Renal pelvis (tissue), 1 donor: ENCODE measurements at regions not wholly inside any gene's neighbourhood (a gene's known extent, or its start where the extent isn't known, plus 50 kb on each side); places are given as distances from the start of the nearest gene placed in this dataset.
"Not testable (repeated sequence)": the region's sequence is repeated elsewhere in the genome, so short reads cannot be mapped to it uniquely, and the experiment has no call there.

Experiments
- DNase-seq: peaks from one replicate; pipeline ENCODE4 v3.0.0-alpha.2; 2013

DNA sequence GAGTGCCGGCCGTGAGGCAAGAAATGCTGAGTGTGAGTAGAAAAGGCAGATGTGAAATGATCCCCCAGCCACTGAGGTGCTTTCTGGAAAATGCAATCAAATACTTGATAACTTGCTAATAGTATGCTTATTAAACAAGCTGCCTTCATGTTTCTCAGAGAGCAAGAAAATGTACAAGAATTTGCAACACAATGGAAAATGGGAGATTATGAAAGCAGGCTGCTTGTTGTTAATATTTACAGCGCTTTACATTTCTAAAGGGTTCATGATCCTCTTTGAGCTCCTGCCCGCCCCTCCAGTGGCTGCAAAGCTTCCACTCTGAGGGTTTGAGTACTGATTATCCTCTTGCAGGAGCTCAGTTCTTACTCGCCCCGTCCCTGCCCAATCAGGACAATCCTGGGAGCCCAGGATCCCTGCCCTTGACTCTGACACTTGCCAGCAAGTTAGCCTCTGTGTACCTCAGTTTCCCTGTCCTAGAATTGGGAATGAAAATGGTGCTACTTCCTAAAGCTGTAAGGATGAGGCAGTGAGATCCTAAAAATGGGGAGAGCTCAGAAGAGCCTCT lies 645.1 kb downstream of the TBC1D22A start:
- DNase-seq, result no peak

DNA sequence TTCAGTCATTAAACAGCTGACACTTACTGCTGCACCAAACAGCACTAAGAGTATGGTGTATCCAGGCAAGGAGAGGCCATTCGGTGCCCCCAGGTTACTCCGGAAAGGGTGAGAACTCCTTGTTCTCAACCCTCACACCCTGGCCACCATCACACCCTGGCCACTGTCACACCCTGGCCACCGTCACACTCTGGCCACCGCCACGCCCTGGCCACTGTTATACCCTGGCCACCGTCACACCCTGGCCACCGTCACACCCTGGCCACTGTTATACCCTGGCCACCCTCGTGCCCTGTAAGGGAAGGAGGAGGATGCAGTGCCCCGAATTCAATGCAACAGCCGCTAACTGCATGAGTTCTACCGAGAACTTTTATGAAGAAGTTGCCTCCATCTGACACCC lies 644.4 kb downstream of the TBC1D22A start:
- no peak for DNase-seq

DNA sequence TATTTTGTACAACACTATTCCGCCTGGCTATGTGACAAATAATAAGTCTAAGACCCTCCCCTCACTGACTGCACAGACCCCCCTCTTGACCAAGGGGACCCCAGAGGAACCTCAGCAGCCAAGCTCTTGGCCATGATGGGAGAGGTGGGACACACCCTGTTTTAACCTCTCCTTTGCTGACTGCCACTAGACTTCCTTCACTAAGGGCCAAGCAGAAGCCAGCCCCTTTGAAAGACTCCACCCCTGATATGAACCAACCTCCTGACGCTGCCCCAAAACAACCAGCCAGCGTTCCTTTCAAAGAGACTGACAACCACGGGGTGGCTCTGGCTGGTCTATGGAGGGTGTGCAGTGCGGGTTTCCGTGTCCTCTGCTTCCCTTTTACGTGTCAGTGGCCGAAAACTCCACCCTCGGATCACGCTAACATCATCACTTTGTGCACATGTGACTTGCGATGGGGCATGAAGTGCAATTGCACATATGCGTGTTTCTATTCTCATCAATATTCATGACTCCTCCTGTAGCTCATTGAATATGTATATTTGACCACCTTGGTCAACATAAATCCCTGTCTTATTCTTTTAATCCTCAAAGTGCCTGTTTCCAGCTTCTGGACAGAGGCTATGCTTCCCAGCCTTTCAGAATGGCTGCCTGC lies 643.9 kb downstream of the TBC1D22A start:
- no peak for DNase-seq

DNA sequence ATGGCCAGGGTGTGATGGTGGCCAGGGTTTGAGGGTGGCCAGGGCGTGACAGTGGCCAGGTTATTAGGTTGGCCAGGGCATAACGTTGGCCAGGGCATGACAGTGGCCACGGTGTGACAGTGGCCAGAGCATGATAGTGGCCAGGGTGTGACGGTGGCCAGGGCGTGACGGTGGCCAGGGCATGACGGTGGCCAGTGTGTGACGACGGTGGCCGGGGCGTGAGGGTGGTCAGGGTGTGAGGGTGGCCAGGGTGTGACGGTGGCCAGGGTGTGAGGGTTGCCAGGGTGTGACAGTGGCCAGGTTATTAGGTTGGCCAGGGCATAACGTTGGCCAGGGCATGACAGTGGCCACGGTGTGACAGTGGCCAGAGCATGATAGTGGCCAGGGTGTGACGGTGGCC lies 642.8 kb downstream of the TBC1D22A start:
- DNase-seq, result not testable (repeated sequence)

DNA sequence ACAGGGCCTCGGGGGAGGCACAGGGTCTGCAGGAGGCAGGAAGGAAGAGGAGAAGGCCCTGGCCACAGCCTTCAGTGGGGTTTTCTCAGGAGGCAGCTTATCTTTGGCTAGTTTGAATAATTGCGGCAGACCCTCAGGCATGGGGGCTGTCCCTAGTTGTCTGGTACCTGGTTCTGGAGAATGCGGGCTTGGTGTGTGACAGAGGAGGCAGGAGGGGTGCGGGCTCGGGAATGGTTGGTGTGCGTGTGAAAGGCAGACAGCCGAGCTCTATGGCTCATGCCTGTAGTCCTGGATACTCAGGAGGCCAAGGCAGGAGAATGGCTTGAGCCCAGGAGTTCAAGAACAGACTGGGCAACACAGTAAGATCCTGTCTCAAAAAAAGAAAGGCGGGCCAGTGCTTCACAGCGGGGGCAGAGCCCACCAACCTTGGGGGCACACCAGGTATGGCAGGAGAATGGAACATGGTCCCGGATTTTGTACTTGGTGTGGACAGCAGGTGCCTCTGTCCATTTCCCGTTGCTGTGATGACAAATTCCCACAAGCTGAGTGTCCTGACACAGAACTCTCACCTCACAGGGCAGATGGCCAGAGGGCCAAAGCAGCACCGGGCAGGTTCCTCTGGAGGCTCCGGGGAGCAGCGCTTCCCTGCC lies 640.6 kb downstream of the TBC1D22A start:
- no peak for DNase-seq

DNA sequence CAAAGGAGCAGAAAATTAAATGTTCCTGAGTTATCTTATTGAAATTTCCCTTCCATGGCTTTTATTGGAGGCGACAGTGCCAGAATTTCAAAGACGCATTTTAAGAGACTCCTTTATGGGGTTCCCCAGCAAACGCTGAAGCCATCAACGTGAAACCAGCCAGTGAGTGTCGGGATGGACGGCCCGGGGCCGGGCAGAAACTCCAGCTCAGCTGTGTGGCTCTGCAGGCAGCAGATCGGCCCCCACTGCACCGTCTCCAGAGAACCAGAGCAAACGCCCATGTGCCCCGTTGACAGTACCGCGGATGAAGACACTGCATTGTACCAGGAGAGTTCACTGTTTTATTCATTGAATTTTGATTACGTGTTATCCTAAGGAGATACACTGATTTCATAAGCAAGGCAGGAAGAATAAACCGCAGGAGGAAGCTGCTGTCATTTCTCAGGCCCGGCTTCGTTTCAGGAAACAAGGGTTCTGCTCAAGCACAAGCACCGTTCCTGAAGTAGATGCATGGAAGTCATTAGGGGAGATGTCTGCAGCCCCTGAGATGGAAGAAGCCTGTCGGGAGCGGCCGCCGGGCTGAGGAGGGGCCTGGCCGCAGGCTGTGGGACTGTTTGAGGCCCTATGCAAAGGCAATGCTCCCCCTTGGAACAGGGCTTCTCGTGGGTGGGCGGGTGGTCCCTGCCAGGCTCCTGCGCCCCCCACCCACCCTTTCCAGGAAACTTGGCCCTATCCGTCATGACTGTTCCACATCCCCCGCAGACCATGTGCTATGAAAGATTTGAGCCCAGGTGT lies 639.7 kb downstream of the TBC1D22A start:
- no peak for DNase-seq

DNA sequence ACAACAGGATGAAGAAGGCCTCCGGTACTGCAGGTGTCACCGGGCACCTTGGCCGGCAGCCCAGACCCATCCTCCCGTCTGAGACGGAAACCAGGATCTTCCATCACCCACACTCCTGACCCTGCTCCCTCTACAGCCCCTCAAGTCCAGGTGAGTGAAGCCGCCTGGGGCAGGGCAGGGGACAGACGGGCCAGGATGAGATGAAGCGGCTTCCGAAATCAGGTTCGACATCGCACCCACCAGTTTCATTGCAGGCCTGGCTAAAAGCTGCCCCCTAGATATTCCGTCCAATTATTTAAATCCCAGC lies 639.1 kb downstream of the TBC1D22A start:
- no peak for DNase-seq

DNA sequence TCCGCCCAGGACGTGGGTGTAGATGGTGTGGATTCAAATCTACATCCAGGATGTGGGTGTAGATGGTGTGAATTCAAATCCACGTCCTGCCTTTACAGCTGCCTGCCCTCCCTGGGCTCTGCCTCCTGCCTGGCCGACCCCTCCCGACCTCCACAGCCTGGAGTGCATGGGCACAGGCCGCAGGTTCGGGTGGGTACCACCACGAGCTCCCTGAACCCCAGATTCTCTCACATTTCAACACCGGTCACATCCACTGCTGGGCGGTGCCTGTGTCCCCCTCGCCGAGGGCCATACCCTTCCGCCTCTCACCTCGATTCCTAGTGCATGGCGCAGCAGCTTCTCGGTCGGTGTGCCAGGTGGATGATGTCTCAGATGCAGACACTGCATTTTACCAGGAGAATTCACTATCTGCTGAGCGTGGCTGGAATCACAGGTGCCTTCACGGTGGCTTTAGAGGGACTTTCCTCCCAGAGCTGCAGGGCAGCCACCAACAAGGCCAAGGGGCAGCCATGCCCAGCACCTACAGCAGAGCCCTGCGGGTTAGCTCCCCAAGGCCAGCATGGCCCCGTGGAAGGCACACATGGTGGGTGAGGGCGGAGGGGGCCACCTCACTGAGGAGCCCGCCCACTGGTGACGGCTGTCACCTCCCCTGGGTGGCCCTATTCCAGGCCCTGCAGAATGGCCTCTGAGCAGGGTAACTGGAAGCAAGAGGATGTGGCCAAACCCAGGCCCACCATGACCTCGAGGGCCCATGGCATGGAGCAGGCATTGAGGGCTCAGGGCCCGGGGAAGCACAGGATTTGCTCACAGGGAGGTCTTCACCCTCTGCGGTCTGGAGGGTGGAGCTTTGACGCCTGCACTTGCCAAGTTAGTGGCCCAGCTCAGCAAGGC lies 638.5 kb downstream of the TBC1D22A start:
- no peak for DNase-seq

DNA sequence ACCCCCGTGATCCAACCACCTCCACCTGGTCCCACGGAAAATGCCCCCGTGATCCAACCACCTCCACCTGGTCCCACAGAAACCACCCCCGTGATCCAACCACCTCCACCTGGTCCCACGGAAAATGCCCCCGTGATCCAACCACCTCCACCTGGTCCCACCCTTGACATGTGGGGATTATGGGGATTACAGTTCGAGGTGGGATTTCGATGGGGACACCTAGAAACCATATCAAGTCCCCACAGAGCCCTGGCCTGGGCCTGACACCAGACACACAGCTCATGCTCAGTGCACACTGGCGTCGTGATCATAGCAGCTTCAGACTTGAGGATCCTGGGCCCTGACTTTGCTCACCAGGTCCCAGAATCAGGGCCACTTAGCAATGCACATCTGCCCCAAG lies 637.7 kb downstream of the TBC1D22A start:
- DNase-seq, result not testable (repeated sequence)

DNA sequence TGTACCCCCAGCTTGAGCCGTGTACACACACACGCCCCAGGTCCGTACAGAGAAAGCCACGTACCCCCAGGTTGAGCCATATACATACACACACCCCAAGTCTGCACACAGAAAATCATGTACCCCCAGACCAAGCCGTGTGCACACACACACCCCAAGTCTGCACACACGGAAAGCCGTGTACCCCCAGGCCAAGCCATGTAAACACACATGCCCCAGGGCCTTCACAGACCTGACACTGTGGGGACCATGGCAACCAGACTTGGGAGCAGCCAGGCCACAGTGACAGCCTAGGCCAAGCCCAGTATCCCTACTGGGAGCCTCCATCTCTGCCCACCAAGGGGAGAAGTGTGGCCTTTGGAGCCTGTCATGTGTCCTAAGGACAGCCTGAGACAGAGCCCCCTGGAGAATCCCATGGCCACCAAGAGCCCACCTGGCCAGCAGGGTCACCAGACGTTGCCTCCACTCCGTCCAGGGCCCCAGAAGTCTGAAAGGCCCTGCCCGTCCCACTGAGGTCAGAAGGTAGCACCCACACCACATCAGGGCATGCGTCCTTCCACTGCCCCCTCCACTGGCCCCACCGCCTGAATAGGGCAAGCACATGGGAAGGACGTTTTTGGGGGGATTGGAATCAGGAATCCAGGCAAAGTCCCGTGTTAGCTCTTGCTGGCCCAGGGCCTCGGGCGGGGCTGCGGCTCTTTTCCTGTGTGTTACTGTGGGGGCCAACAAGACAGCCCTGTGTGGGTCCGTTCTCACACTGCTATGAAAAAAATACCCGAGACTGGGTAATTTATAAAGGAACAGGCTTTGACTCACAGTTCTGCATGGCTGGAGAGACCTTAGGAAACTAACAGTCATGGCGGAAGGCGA lies 636.7 kb downstream of the TBC1D22A start:
- DNase-seq, result no peak

DNA sequence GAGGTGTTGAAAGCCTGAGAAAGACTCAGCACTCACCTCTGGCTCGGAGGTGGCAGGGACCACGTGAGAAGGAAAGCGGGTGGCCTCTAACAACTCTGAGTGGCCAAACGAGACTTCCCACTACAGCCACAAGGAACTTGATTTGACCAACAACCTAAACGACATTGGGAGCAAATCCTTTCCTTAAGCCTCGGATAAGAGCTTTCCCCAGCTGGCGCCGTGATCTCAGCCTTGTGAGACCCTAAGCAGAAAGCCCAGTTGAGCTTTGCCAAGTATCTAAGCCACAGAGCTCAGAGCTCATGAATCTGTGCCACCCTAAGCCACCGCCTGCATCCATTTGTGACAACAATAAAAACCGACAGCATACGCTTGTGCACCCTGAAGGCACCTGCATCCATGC lies 636.0 kb downstream of the TBC1D22A start:
- DNase-seq, result no peak

DNA sequence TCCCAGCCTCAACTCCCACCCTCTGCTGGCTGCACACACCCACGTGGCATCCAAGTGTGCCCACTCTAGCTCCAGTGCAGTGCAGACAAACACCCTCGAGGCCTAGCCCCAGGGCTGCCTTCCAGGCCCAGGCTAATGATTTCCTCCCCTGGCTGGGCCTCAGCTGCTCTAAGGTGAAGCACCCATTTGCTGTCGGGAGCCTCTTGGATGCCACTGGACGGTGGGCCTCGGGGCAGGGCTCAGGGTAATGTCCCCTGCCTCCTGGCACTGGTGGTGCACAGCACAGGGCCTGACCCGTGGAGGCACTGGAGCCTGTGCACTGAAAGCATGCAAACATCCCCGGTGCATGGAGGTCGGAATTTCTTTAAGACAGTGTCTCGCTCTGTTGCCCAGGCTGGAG lies 635.2 kb downstream of the TBC1D22A start:
- DNase-seq, result no peak

DNA sequence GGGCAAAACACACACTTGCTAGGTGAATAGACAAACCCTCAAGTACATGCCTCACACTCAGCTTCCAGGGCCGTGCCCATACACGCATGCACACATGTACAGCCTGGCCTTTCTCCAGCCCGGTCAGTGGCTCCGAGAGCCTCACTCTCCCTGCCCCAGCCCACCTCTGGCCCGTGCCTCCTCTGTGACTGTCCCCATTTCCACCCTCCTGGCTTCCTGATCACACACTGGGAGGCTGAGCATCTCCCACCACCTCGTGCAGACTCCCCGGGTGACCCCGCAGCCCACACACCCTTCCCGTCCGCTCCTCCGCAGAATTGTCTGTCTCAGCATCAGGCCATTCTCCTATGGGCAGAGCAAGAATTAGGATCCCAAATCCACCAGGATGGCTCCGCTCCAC lies 634.1 kb downstream of the TBC1D22A start:
- no peak for DNase-seq

DNA sequence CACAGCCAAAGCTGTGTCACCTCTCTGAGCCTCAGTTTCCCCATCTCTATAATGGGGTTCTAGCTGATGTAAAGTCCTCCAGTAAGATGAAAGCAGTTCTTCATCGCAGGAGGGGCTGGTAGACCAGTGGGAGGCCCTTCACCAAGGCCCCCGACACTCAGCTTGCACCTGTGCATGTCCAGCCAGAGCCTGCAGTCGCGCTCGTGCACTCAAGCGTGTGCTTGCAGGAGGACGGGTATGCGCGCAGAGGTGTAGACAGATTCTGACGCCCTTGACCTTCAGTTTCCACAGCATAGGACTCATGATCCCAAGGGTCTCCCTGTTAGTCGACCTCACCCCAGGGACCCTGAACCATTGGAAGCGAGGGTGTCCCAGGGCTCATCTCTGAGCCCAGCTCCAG lies 633.7 kb downstream of the TBC1D22A start:
- DNase-seq, result no peak

DNA sequence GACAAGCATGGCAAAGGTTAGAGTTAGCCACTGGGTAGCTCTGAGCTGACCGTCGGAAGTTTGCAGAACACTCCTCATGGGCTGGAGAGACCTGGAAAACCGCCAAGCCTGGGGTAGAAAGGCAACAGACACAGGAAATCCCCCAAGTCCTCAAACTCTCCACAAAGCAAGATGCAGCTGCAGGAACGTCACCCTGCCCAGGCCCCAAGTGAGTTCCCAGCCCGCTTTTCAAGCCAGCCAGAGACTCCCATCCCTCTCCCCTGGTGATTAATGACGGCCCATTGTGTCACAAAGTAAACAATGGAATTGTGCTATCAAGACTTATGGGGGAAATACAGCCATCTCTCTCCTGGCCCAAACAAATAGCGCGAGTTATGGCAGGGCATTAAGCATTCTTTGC lies 633.0 kb downstream of the TBC1D22A start:
- DNase-seq, result peak; percentile 59

DNA sequence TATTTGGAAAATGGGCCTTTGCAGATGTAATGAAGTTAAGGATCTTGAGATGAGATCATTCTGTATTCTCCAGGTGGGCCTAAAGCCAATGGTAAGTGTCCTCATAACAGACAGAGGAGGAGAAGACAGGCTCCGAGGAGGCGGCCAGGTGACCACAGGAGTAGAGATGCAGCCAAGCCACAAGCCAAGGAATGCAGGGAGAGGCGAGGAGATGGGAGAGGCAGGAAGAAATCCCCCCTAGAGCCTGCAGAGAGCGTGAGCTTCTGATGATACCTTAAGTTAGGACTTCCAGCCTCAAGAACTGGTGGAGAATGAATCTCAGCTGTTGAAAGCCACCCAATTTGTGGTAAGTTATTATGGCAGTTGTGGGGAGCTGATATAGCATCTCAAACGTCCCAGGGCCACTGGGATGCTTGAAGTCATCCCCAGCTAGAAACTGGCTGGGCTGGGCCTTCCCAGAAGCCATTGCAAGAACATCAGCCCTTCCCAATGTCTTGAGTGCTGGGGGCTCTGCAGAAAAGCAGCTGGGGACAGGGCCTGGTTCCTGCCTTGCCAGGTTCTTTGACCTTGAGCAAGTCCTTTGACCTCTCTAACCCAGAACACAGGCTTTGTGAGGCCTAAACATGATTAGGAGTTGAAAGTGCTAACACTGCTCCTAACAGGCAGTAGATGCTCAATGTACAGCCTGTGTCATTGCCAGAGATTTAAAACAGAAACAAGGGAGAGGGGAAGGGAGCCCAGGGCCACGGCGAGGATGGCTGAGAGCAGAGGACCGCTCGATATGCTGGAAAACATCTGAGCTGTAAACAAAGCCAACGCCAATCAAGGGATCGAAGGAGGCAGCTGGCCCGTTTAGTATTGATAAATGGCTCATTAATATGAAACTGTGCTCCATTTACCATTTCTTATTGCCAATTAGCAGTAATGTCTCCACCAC lies 632.3 kb downstream of the TBC1D22A start:
- no peak for DNase-seq

DNA sequence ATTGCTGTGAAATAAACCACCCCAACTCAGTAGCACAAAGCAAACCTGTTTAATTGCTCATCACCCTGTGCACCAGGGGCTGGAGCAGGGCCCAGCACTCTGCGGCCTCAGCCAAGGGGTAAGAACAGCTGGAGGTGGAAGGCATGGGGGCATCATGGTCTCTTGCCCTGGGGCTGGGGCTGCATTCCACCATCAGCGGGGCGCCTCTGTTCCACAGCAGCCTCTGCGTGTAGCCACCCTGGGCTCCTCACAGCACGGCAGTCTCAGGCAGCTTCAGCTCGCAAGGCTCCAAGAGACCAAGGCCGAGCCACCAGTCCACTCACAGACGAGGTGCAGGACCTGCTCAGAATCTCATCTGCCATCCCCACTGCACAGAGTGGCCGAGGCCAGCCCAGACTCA lies 630.7 kb downstream of the TBC1D22A start:
- no peak for DNase-seq

DNA sequence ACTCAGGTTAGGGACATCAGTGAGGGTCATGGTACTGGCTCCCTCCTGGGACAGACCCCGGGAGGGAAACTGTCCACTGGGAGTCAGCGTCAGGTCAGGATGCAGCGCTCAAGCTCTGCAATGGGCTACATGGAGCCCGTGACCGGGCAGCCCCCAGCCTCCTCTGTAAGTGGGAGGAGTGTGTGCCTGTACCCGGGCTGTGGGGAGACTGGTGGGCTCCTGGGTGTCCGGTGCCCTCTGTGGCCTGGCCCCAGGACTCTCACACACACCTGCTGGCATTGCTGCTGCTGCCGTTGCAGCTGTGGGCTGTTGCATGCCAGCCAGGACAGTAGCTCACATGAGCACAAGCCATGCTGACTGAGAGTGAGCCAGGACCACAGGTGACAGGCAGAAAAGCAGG lies 630.3 kb downstream of the TBC1D22A start:
- no peak for DNase-seq

DNA sequence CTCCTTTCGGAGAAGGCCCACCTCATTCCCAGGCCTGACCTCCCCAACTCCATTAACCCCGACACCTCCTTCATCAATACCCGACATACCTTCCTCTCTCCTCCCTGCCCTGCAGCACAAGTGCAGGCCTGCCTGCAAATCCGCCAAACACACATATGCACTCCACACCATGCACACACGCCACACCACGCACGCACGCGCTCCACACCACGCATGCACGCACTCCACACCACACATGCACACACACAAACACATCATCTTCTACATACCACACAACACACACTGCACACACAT lies 629.6 kb downstream of the TBC1D22A start:
- DNase-seq, result no peak
